HepG2 (cell line): ENCODE measurements at regions not wholly inside any gene's neighbourhood (a gene's known extent, or its start where the extent isn't known, plus 50 kb on each side); places are given as distances from the start of the nearest gene placed in this dataset.

ENCODE experiments used
- ATAC-seq: fragments of 200-7000 bp; cut with Tn5 transposase; 3 replicates; pipeline ENCODE4 v1.9.1; 2020; ENCODE audit warnings: mild to moderate bottlenecking, moderate library complexity
- BruUV-seq: library from RNA; stranded (reverse); fragments of 400-500 nt; replicated peaks from 2 replicates; lab custom pipeline; 2021; lab: Mats Ljungman, UMichigan
- CTCF ChIA-PET: fragments of 300-600 bp; formaldehyde crosslinking; extraction: SDS; loops from one replicate; lab custom pipeline; 2021; ENCODE audit warnings: low total read pairs, inconsistent platforms, low intra/inter-chr PET ratio; lab: Yijun Ruan, JAX
- POLR2A ChIA-PET: fragments of 350-600 bp; sonication (Branson Sonifier 250); formaldehyde crosslinking; loops from one replicate; lab custom pipeline; 2020; ENCODE audit warnings: antibody characterized with exemption, inconsistent platforms; lab: Yijun Ruan, JAX
- DNase-seq: peaks from one replicate; pipeline ENCODE4 v3.0.0-alpha.2; 2015; ENCODE audit warnings: low spot score
- FAIRE-seq: peaks from 3 replicates; lab custom pipeline; 2011; peaks lifted over from hg19 to GRCh38; lab: Jason Lieb, UNC
- H2AFZ ChIP-seq: one replicate; pipeline ENCODE4 v1.6.1; 2011; ENCODE audit warnings: low read length, inconsistent platforms
- H3K27ac ChIP-seq: fragments of 300-600 bp; 3 replicates; pipeline ENCODE4 v1.8.0; 2011; ENCODE audit warnings: mixed run types, mild to moderate bottlenecking, mixed read lengths, low read length, inconsistent platforms; ENCODE audit not compliant: insufficient read depth; ENCODE audit errors: extremely low read length
- H3K27me3 ChIP-seq, 2 experiments: fragments of 200-600 bp in 1 of 2; 2 replicates in 1 of 2; 3 replicates in 1 of 2; pipeline versions ENCODE4 v1.6.0 to v1.8.0; 2011; ENCODE audit warnings: low read length in 2 of 2, mild to moderate bottlenecking in 2 of 2, moderate library complexity in 2 of 2, inconsistent platforms in 1 of 2; ENCODE audit not compliant: insufficient read depth in 2 of 2, control insufficient read depth in 1 of 2
- H3K36me3 ChIP-seq, 2 experiments: fragments of 200-600 bp in 1 of 2; replicated peaks in 1 of 2; 2 replicates in 1 of 2; 3 replicates in 1 of 2; pipeline versions ENCODE4 v1.5.1 to v1.8.0; 2011; ENCODE audit warnings: low read length in 2 of 2, inconsistent platforms in 1 of 2; ENCODE audit not compliant: insufficient read depth in 2 of 2, control insufficient read depth in 1 of 2
- H3K4me1 ChIP-seq: 2 replicates; pipeline ENCODE4 v1.5.1; 2012; ENCODE audit warnings: low read length, inconsistent platforms; ENCODE audit not compliant: insufficient read depth
- H3K4me2 ChIP-seq: 2 replicates; pipeline ENCODE4 v1.6.0; 2011; ENCODE audit warnings: low read depth, low read length, inconsistent platforms
- H3K4me3 ChIP-seq, 3 experiments: fragments of 200-600 bp in 1 of 3; sonication (generic), shearing (Covaris generic) in 1 of 3; replicated peaks in 1 of 3; 2 replicates each; pipeline ENCODE4 v1.5.1; 2011 to 2016; ENCODE audit warnings: low read length in 3 of 3, inconsistent platforms in 2 of 3, low read depth in 2 of 3, mild to moderate bottlenecking in 2 of 3, control low read depth in 1 of 3, mixed read lengths in 1 of 3; ENCODE audit not compliant: insufficient read depth in 1 of 3
- H3K79me2 ChIP-seq: one replicate; pipeline ENCODE4 v1.6.1; 2011; ENCODE audit warnings: low read length, inconsistent platforms; ENCODE audit not compliant: insufficient read depth
- H3K9ac ChIP-seq: 2 replicates; pipeline ENCODE4 v1.6.0; 2011; ENCODE audit warnings: mild to moderate bottlenecking, low read depth, low read length, inconsistent platforms; ENCODE audit not compliant: insufficient read depth
- H3K9me3 ChIP-seq: 2 replicates; pipeline ENCODE4 v1.5.1; 2012; ENCODE audit warnings: mild to moderate bottlenecking, low read length
- H4K20me1 ChIP-seq: 2 replicates; pipeline ENCODE4 v1.6.0; 2011; ENCODE audit warnings: inconsistent platforms, mild to moderate bottlenecking, low read length, moderate library complexity; ENCODE audit not compliant: insufficient read depth
- AGO1 ChIP-seq: fragments of 200-400 bp; formaldehyde crosslinking; IDR thresholded peaks from 2 replicates; pipeline ENCODE4 v1.6.1; 2017; ENCODE audit warnings: mild to moderate bottlenecking, low read depth, low read length, moderate library complexity; ENCODE audit not compliant: poor library complexity, severe bottlenecking
- ESRRA ChIP-seq: sonication (generic); formaldehyde crosslinking; IDR thresholded peaks from 2 replicates; pipeline ENCODE4 v1.5.1; 2020; ENCODE audit warnings: mild to moderate bottlenecking, low read depth, missing genetic modification reagents
- ISL2 ChIP-seq: sonication (generic); formaldehyde crosslinking; IDR thresholded peaks from 2 replicates; pipeline ENCODE4 v1.5.0; 2020; ENCODE audit warnings: missing genetic modification reagents
- KDM4B ChIP-seq: sonication (generic); formaldehyde crosslinking; IDR thresholded peaks from 2 replicates; pipeline ENCODE4 v1.4.0; 2020; ENCODE audit warnings: missing genetic modification reagents
- MAF1 ChIP-seq: sonication (generic); formaldehyde crosslinking; IDR thresholded peaks from 2 replicates; pipeline ENCODE4 v1.5.0; 2020; ENCODE audit warnings: missing genetic modification reagents, borderline replicate concordance
- PHF5A ChIP-seq: IDR thresholded peaks from one replicate; pipeline ENCODE4 v1.6.1; 2018; ENCODE audit warnings: low read depth, missing genetic modification reagents; ENCODE audit not compliant: unreplicated experiment
- POGZ ChIP-seq: sonication (generic); formaldehyde crosslinking; IDR thresholded peaks from 2 replicates; pipeline ENCODE4 v1.4.0; 2020; ENCODE audit warnings: mild to moderate bottlenecking, missing genetic modification reagents
- RARA ChIP-seq: IDR thresholded peaks from 2 replicates; pipeline ENCODE4 v1.6.1; 2016; ENCODE audit warnings: missing genetic modification reagents, missing compliant biosample characterization
- RBFOX2 ChIP-seq: fragments of 200-400 bp; formaldehyde crosslinking; IDR thresholded peaks from 2 replicates; pipeline ENCODE4 v1.6.1; 2017; ENCODE audit warnings: low read depth, mild to moderate bottlenecking, low read length
- SIN3A ChIP-seq: IDR thresholded peaks from 2 replicates; pipeline ENCODE4 v1.6.1; 2011; ENCODE audit warnings: low read depth, mild to moderate bottlenecking, control low read depth, low read length, borderline replicate concordance
- SNRNP70 ChIP-seq: fragments of 200-400 bp; formaldehyde crosslinking; IDR thresholded peaks from 2 replicates; pipeline ENCODE4 v1.6.1; 2017; ENCODE audit warnings: mild to moderate bottlenecking, low read depth, low read length, moderate library complexity
- ZKSCAN8 ChIP-seq: IDR thresholded peaks from 2 replicates; pipeline ENCODE4 v1.6.1; 2016; ENCODE audit warnings: borderline replicate concordance, missing genetic modification reagents, missing compliant biosample characterization
- ZMYM3 ChIP-seq: sonication (generic); formaldehyde crosslinking; IDR thresholded peaks from 2 replicates; pipeline ENCODE4 v1.5.1; 2020; ENCODE audit warnings: mild to moderate bottlenecking, missing genetic modification reagents
- ZNF24 ChIP-seq: fragments of 450-650 bp; IDR thresholded peaks from 2 replicates; pipeline ENCODE4 v1.6.1; 2017; ENCODE audit warnings: antibody characterized with exemption, mild to moderate bottlenecking
- ZNF557 ChIP-seq: sonication (generic); formaldehyde crosslinking; IDR thresholded peaks from 2 replicates; pipeline ENCODE4 v1.4.0; 2020; ENCODE audit warnings: missing genetic modification reagents
- ZNF777 ChIP-seq: sonication (generic); formaldehyde crosslinking; IDR thresholded peaks from 2 replicates; pipeline ENCODE4 v1.4.0; 2020; ENCODE audit warnings: missing genetic modification reagents
- ZNF816 ChIP-seq: sonication (generic); formaldehyde crosslinking; IDR thresholded peaks from 2 replicates; pipeline ENCODE4 v1.8.0; 2022; ENCODE audit warnings: missing genetic modification reagents, mild to moderate bottlenecking, borderline replicate concordance
- WGBS: methylation state at CpG from one replicate; pipeline ENCODE4 v1.1.6; 2017; ENCODE audit warnings: low lambda C conversion rate; 5-methylcytosine and 5-hydroxymethylcytosine counted together
- in situ Hi-C: cut with HindIII; loops from 2 replicates; pipeline ENCODE4 v1.10.0; 2017; ENCODE audit warnings: low pct_unique_long_range_greater_than_20kb; ENCODE audit not compliant: extremely low pct_ligation_motif_present
- intact Hi-C: fragments of 100-400 bp; cut with micrococcal nuclease; formaldehyde crosslinking; loops from one replicate; pipeline ENCODE4 v1.10.0; 2022; ENCODE audit not compliant: unreplicated experiment
- TF ChIP-seq, protein P1 (sequence below): sonication (generic); formaldehyde crosslinking; IDR thresholded peaks from 2 replicates; pipeline ENCODE4 v1.5.1; 2020; ENCODE audit warnings: missing genetic modification reagents, mild to moderate bottlenecking, borderline replicate concordance
- TF ChIP-seq, protein P2 (sequence below): sonication (generic); formaldehyde crosslinking; IDR thresholded peaks from 2 replicates; pipeline ENCODE4 v1.5.1; 2020; ENCODE audit warnings: mild to moderate bottlenecking, missing genetic modification reagents

DNA sequence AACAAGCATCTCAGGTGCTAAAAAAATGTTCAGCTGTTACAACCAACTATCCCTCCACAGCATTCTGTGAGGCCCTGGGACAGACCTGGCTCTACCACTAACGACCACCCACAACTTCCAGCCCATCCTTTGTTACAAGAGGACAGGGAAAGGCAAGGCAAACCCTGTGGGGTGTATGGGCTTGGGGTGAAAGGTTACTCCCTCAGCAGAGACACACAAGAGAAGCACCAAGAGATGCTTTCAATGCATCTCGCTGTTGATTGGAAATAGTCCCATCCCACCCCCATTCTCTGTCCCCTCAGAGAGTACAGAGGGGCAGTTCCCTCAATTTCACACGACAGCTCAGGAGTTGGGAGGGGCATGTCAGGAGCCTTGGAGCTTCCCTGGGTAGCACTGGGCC, 234.1 kb downstream of the CAAP1 start:
- no peak overlapping the region for H3K9ac ChIP-seq
- intact Hi-C loops (no loop called here), in situ Hi-C loops (no loop called here)
- H3K36me3 ChIP-seq, result no peaks in the 10 kb centered on the region
- H3K79me2 ChIP-seq, result no peaks in the 10 kb centered on the region
- POLR2A ChIA-PET, result no interaction called here
- H3K27ac ChIP-seq, result no peak overlapping the region
- H2AFZ ChIP-seq, result no peak overlapping the region
- DNase-seq (no peak), ATAC-seq (no peak), FAIRE-seq (no peak)
- H4K20me1 ChIP-seq, result no peaks in the 10 kb centered on the region
- TF ChIP-seq ZKSCAN8 (CRISPR knock-in tag), result no peak
- TF ChIP-seq, protein P1, sequence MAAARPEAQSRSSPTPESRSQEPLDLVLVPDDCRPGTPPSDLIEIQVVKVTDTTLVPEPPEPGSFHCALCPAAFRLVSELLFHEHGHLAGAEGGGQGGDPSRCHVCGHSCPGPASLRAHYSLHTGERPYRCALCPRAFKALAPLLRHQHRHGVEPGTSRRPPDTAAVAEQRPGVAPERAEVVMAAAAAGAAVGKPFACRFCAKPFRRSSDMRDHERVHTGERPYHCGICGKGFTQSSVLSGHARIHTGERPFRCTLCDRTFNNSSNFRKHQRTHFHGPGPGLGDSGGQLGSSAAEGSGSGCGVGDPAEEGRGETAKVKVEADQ, result no peak
- TF ChIP-seq ZNF816, result no peak
- no peak for TF ChIP-seq SIN3A
- no peak for TF ChIP-seq POGZ (CRISPR knock-in tag)
- no peak for TF ChIP-seq RARA (CRISPR knock-in tag)
- BruUV-seq, result no TSS peak
- CTCF ChIA-PET, result no interaction called here
- no peak overlapping the region for H3K4me2 ChIP-seq
- no peaks in the 10 kb centered on the region for H3K27me3 ChIP-seq
- H3K9me3 ChIP-seq, result no peaks in the 10 kb centered on the region
- WGBS, result 0% methylated on average over 3 of the region's 3 CpGs
- no peaks in the 10 kb centered on the region for H3K4me1 ChIP-seq
- no peak overlapping the region for H3K4me3 ChIP-seq

DNA sequence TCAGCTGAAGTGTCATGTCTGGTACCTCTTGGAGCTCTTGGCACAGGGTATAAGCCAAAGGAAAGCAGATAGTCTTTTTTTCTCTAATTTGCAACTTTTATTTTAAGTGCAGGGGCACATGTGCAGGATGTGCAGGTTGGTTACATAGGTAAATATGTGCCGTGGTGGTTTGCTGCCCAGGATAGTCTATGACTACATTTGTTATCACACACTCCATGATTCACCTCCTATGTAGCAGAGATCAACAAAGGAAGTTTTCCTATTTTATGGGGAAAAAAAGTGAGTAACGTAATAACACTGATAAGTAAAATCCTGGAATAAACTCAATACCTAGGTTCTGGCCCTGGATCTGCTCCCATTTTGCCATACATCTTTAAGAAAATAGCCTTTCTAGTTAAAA, 234.6 kb downstream of the CAAP1 start:
- DNase-seq (no peak), FAIRE-seq (no peak), ATAC-seq (no peak)
- H3K79me2 ChIP-seq, result no peaks in the 10 kb centered on the region
- no peaks in the 10 kb centered on the region for H3K9me3 ChIP-seq
- no peaks in the 10 kb centered on the region for H4K20me1 ChIP-seq
- BruUV-seq, result no TSS peak
- ChIA-PET CTCF (no interaction called here), POLR2A (no interaction called here)
- WGBS, result 0% methylated on average over 2 of the region's 2 CpGs
- no peak overlapping the region for H3K27ac ChIP-seq
- intact Hi-C loops, result no loop called here
- no peak overlapping the region for H3K9ac ChIP-seq
- no peaks in the 10 kb centered on the region for H3K36me3 ChIP-seq
- no peaks in the 10 kb centered on the region for H3K4me1 ChIP-seq
- no peaks in the 10 kb centered on the region for H3K27me3 ChIP-seq
- no peak overlapping the region for H3K4me2 ChIP-seq
- H2AFZ ChIP-seq, result no peak overlapping the region
- in situ Hi-C loops, result no loop called here
- H3K4me3 ChIP-seq, result no peak overlapping the region
- no peak for TF ChIP-seq MAF1 (CRISPR knock-in tag)
- no peak for TF ChIP-seq AGO1
- TF ChIP-seq PHF5A, result no peak
- TF ChIP-seq SNRNP70, result no peak
- no peak for TF ChIP-seq ZNF777
- TF ChIP-seq ZNF557 (CRISPR knock-in tag), result no peak
- no peak for TF ChIP-seq RBFOX2
- no peak for TF ChIP-seq ZMYM3
- TF ChIP-seq, protein P2, sequence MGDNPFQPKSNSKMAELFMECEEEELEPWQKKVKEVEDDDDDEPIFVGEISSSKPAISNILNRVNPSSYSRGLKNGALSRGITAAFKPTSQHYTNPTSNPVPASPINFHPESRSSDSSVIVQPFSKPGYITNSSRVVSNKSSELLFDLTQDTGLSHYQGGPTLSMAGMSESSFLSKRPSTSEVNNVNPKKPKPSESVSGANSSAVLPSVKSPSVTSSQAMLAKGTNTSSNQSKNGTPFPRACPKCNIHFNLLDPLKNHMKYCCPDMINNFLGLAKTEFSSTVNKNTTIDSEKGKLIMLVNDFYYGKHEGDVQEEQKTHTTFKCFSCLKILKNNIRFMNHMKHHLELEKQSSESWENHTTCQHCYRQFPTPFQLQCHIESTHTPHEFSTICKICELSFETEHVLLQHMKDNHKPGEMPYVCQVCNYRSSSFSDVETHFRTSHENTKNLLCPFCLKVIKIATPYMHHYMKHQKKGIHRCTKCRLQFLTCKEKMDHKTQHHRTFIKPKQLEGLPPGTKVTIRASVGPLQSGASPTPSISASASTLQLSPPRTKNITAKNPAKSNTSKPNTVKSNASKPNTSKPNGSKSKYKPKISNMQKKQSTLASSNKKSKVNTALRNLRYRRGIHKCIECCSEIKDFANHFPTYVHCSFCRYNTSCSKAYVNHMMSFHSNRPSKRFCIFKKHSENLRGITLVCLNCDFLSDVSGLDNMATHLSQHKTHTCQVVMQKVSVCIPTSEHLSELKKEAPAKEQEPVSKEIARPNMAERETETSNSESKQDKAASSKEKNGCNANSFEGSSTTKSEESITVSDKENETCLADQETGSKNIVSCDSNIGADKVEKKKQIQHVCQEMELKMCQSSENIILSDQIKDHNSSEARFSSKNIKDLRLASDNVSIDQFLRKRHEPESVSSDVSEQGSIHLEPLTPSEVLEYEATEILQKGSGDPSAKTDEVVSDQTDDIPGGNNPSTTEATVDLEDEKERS (CRISPR knock-in tag), result no peak
- no peak for TF ChIP-seq KDM4B
- no peak for TF ChIP-seq ZNF24
- no peak for TF ChIP-seq ISL2
- TF ChIP-seq ESRRA (CRISPR knock-in tag), result no peak
